OCI-M2 (cell line): ENCODE measurements at regions not wholly inside any gene's neighbourhood (a gene's known extent, or its start where the extent isn't known, plus 50 kb on each side); places are given as distances from the start of the nearest gene placed in this dataset.

ENCODE experiments used
- DNase-seq: peaks from one replicate; lab custom pipeline; 2025; ENCODE audit not compliant: unreplicated experiment; lab: John Stamatoyannopoulos, UW

GRCh38 chr2:59312029-59312428, 1070.9 kb upstream of the FANCL start:
- no peak for DNase-seq

- no peak for DNase-seq
These were observed 1067.0 kb upstream of the FANCL start for GRCh38 chr2:59308108-59308507.

- no peak for DNase-seq
These were observed 1066.1 kb upstream of the FANCL start for GRCh38 chr2:59307196-59307595.

- no peak for DNase-seq
These were observed 1062.1 kb upstream of the FANCL start for GRCh38 chr2:59303272-59303671.

GRCh38 chr2:59302683-59303082, 1061.6 kb upstream of the FANCL start:
- no peak for DNase-seq

- DNase-seq, result no peak
These were observed 1060.6 kb upstream of the FANCL start for GRCh38 chr2:59301466-59302402.

- no peak for DNase-seq
These were observed 1056.7 kb upstream of the FANCL start for GRCh38 chr2:59297816-59298215.

GRCh38 chr2:59296279-59296678, 1055.2 kb upstream of the FANCL start:
- DNase-seq, result no peak

- no peak for DNase-seq
These were observed 1054.5 kb upstream of the FANCL start for GRCh38 chr2:59295524-59296162.

- no peak for DNase-seq
These were observed 1047.6 kb upstream of the FANCL start for GRCh38 chr2:59288771-59289170.

- no peak for DNase-seq
These were observed 1041.4 kb upstream of the FANCL start for GRCh38 chr2:59282374-59283057.

- DNase-seq, result no peak
These were observed 1036.5 kb upstream of the FANCL start for GRCh38 chr2:59277671-59278070.

GRCh38 chr2:59276917-59277316, 1035.8 kb upstream of the FANCL start:
- DNase-seq, result no peak

GRCh38 chr2:59276033-59276432, 1034.9 kb upstream of the FANCL start:
- DNase-seq, result no peak

GRCh38 chr2:59266453-59266852, 1025.3 kb upstream of the FANCL start:
- DNase-seq, result no peak

GRCh38 chr2:59259913-59260312, 1018.8 kb upstream of the FANCL start:
- no peak for DNase-seq

GRCh38 chr2:59256290-59256689, 1015.2 kb upstream of the FANCL start:
- DNase-seq, result no peak

GRCh38 chr2:59254279-59254678, 1013.2 kb upstream of the FANCL start:
- DNase-seq, result no peak

- DNase-seq, result no peak
These were observed 1009.2 kb upstream of the FANCL start for GRCh38 chr2:59250307-59250677.

GRCh38 chr2:59249441-59250306, 1008.5 kb upstream of the FANCL start:
- DNase-seq, result no peak

- no peak for DNase-seq
These were observed 998.0 kb upstream of the FANCL start for GRCh38 chr2:59239146-59239545.
